Stimulated activated CD8-positive, alpha-beta memory T cell treated with anti-CD3 and anti-CD28 coated beads, Interleukin-4, amount 100 ng/mL, for 48 hours (primary cell): ENCODE measurements at regions not wholly inside any gene's neighbourhood (a gene's known extent, or its start where the extent isn't known, plus 50 kb on each side); places are given as distances from the start of the nearest gene placed in this dataset.
A peak's percentile ranks its signal among the peaks of the same experiment; 100 is the strongest.

Experiments used
- DNase-seq: peaks from one replicate; pipeline ENCODE4 v3.0.0-alpha.2; 2020

GRCh38 chr10:88083597-88083989 lies 220.2 kb downstream of the PTEN start:
- DNase-seq: no peak

- no peak for DNase-seq
These were observed 222.9 kb downstream of the PTEN start for GRCh38 chr10:88086187-88086960.

GRCh38 chr10:88088441-88089340 lies 225.3 kb downstream of the PTEN start:
- DNase-seq: no peak

DNA sequence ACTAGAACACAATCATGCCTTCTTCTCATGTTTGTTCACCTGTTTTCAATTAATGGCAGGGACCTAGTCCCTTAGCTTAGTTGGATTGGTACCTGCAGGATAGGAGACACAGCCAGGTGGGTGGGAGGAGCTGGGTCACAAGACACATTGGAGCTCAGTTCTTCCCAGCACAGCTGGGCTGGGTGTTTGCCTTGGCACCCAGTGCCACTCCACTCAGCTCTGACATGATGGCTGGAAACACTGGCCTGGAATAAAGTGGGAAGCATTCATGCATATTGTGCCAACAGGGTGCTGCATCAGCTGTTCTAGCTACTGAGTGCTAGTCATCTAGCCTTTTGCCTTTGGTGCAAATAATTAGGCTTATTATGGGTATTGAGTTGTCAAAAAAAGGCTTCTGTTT lies 226.1 kb downstream of the PTEN start:
- no peak for DNase-seq

DNA sequence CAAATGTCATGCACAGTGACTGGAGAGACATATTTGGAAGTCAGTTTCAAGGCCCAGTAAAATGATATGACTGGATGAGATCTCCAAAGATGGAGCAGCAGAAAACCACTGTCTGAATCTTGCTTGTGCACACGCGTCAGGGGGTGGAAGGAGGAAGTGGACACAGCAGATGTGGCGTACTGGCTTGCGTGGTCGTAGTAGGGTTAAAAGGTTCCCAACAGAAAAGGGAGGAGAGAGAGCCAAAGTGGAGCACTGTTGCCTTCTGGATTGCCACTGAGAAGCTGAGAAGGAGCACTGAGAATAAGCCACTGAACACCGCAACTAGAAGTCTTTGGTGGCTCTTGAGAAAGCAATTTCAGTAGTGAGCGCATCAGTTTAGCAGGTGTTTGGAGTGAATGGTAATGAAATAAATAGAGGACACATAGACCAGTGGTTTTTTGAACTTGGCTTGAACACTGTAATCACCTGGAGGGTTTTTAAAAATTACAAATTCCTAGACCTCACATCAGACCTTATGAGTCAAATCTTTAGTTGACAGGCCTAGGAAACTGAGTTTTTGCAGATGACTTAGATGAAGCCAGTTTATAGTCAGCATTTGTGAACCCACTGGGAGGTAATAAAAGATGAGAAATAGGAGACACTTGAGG lies 227.3 kb downstream of the PTEN start:
- no peak for DNase-seq

- DNase-seq: peak; percentile 77
These were observed 228.2 kb downstream of the PTEN start for GRCh38 chr10:88091490-88092061.

DNA sequence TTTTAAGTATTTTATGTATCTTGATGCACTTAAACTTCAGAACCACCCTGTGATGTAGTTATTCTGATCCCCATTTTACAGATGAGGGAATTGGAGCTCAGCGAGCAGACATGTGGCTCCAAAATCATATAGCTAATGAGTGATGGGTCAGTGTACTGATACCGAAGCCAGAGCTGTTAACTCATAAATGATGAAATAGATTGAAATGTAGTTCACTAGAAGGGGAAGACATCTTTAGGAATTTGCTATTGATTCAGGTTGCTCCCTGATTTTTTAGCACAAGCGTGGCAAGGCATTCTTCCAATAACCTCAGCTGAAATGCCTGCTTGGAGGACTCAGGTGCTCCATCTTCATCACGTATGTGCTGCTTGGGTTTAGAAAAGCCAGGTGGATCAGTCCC lies 228.8 kb downstream of the PTEN start:
- DNase-seq: no peak

DNA sequence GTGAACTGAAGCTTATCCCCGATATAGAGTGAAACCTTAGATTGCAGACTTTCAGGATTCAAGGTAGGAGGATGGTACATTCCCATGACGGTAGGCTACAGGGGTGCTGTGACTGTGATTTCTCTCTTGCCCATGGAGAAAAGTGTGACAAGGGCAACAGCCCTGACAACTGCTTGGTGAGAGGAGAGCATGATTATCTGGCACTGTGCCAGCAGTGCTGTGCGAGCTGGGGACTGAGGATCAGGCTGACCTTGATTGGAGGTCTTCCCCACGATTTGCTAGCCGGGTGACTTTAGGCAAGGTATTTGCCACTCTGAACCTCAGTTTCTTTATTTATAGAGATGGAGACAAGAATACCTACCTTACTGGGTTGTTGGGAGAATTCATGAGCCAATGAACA lies 229.5 kb downstream of the PTEN start:
- no peak for DNase-seq

- DNase-seq: no peak
These were observed 231.4 kb downstream of the PTEN start for GRCh38 chr10:88094795-88095194.

GRCh38 chr10:88095223-88095721 lies 231.8 kb downstream of the PTEN start:
- DNase-seq: no peak

GRCh38 chr10:88095778-88096431 lies 232.5 kb downstream of the PTEN start:
- DNase-seq: no peak

- DNase-seq: no peak
These were observed 233.7 kb downstream of the PTEN start for GRCh38 chr10:88097092-88097516.

DNA sequence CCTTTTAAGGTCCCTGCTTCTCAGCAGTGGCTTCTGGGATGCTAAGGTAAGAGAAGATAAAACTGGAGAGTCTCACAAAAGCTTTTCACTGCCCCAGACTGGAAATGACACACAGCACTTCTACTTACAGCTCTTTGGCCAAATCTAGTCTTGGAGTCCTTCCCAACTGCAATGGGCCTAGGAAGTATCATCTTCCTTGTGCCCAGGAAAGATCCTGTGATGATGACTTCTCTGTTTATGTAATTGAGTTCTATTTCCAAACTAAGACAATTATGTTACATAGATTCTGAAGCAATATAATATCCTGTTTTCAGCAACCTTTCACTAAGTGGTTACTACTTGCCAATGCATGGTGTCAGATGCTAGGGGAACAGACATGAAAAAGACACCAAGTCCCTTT lies 234.1 kb downstream of the PTEN start:
- no peak for DNase-seq

GRCh38 chr10:88100281-88100680 lies 236.9 kb downstream of the PTEN start:
- DNase-seq: no peak

DNA sequence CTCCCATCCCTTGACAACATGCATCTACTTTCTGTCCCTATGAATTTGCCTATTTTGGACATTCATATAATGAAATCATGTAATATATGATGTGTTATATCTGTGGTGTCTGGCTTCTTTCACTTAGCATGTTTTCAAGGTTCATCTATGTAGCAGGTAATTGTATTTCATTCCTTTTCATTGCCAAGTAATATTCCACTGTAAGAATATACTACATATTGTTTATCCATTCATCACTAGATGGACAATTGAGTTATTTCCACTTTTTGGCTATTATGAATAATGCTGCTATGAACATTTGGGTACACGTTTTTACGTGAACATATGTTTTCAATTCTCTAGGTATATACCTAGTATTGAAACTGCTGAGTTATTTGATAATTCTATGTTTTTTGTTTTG lies 238.2 kb downstream of the PTEN start:
- no peak for DNase-seq

GRCh38 chr10:88103576-88103975 lies 240.2 kb downstream of the PTEN start:
- no peak for DNase-seq

- DNase-seq: no peak
These were observed 240.8 kb downstream of the PTEN start for GRCh38 chr10:88104223-88104622.

- DNase-seq: no peak
These were observed 242.9 kb downstream of the PTEN start for GRCh38 chr10:88106366-88106765.

DNA sequence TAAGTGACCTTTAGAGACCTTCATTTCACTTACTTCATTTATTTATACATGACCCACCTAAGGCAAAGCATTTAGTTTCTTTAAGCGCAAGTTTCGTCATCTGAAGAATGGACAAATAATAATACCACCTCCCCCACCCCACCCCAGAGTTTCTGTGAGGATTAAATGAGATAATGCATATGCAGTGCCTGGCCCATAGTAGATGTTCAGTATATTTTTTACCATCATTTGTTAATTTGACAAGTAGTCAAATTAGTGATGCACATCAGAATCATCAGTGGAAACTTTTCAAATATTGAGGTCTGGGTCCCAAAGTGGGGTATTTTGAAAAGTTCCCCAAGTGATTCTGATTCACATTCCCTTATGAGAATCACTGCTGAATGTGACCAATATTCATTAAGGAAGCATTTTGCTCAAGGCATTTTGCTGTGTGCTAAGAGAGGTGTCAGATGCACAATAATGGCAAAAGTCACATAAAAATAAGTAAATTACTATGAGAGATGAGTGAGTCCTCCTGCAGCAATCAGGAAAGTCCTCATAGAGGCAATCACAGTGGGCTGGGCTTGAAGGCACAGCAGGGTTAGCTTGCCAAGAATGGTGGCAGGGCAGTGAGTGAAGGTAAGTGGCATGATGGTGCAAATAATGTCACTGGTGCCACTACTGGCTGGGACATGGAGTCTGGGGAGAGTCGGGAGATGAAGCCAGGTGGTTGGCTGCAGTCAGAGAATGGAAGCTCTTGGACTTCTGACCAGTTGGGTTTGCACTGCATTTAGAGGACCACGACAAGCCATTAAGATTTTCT lies 244.1 kb downstream of the PTEN start:
- DNase-seq: no peak

GRCh38 chr10:88108115-88108610 lies 244.7 kb downstream of the PTEN start:
- DNase-seq: no peak

GRCh38 chr10:88110355-88110754 lies 246.9 kb downstream of the PTEN start:
- no peak for DNase-seq
